H7 (cell line): ENCODE measurements at regions not wholly inside any gene's neighbourhood (a gene's known extent, or its start where the extent isn't known, plus 50 kb on each side); places are given as distances from the start of the nearest gene placed in this dataset.
"Not testable (repeated sequence)": the region's sequence is repeated elsewhere in the genome, so short reads cannot be mapped to it uniquely, and the experiment has no call there.

Source experiments
- DNase-seq: peaks from one replicate; pipeline ENCODE4 v3.0.0; 2012
- H3K27me3 ChIP-seq: 2 replicates; pipeline ENCODE4 v1.6.0; 2011; ENCODE audit warnings: mild to moderate bottlenecking, low read length; ENCODE audit not compliant: control insufficient read depth, insufficient read depth
- H3K36me3 ChIP-seq: replicated peaks from 2 replicates; pipeline ENCODE4 v1.5.1; 2011; ENCODE audit warnings: low read length; ENCODE audit not compliant: control insufficient read depth, insufficient read depth
- H3K4me3 ChIP-seq: 2 replicates; pipeline ENCODE4 v1.5.1; 2011; ENCODE audit warnings: low read depth, mild to moderate bottlenecking, control low read depth, low read length, moderate library complexity; ENCODE audit not compliant: insufficient read depth

GRCh38 chr1:213507472-213508223 lies 456.6 kb downstream of the RPS6KC1 start:
- no peak for DNase-seq
- Histone ChIP-seq H3K36me3 (no peaks in the 10 kb centered on the region), H3K27me3 (no peaks in the 10 kb centered on the region), H3K4me3 (no peak overlapping the region)

GRCh38 chr1:213511173-213511572 lies 460.1 kb downstream of the RPS6KC1 start:
- no peak overlapping the region for H3K4me3 ChIP-seq
- no peak for DNase-seq
- no peaks in the 10 kb centered on the region for H3K27me3 ChIP-seq
- H3K36me3 ChIP-seq: no peaks in the 10 kb centered on the region

GRCh38 chr1:213512316-213512715 lies 461.3 kb downstream of the RPS6KC1 start:
- DNase-seq: no peak
- Histone ChIP-seq H3K4me3 (no peak overlapping the region), H3K27me3 (no peaks in the 10 kb centered on the region), H3K36me3 (no peaks in the 10 kb centered on the region)

GRCh38 chr1:213513006-213513405 lies 462.0 kb downstream of the RPS6KC1 start:
- no peaks in the 10 kb centered on the region for H3K27me3 ChIP-seq
- no peak for DNase-seq
- no peak overlapping the region for H3K4me3 ChIP-seq

GRCh38 chr1:213514408-213515179 lies 463.6 kb downstream of the RPS6KC1 start:
- H3K4me3 ChIP-seq, H3K36me3 ChIP-seq, H3K27me3 ChIP-seq, DNase-seq: not testable (repeated sequence)

More at GRCh38 chr1:213513006-213513405, 462.0 kb downstream of the RPS6KC1 start:
- H3K36me3 ChIP-seq: no peaks in the 10 kb centered on the region

- no peaks in the 10 kb centered on the region for H3K27me3 ChIP-seq
- no peak for DNase-seq
- no peaks in the 10 kb centered on the region for H3K36me3 ChIP-seq
- no peak overlapping the region for H3K4me3 ChIP-seq
These were observed 468.1 kb downstream of the RPS6KC1 start for GRCh38 chr1:213519098-213519497.

GRCh38 chr1:213521206-213521605 lies 466.6 kb upstream of the PROX1 start:
- Histone ChIP-seq H3K27me3 (no peaks in the 10 kb centered on the region), H3K36me3 (no peaks in the 10 kb centered on the region), H3K4me3 (no peak overlapping the region)
- no peak for DNase-seq

- DNase-seq: no peak
- no peak overlapping the region for H3K4me3 ChIP-seq
- H3K27me3 ChIP-seq: no peaks in the 10 kb centered on the region
- no peaks in the 10 kb centered on the region for H3K36me3 ChIP-seq
These were observed 463.9 kb upstream of the PROX1 start for GRCh38 chr1:213523781-213524398.

GRCh38 chr1:213526306-213526705 lies 461.5 kb upstream of the PROX1 start:
- Histone ChIP-seq H3K4me3 (no peak overlapping the region), H3K27me3 (no peaks in the 10 kb centered on the region), H3K36me3 (no peaks in the 10 kb centered on the region)
- no peak for DNase-seq

GRCh38 chr1:213530611-213531320 lies 457.0 kb upstream of the PROX1 start:
- Histone ChIP-seq H3K27me3 (no peaks in the 10 kb centered on the region), H3K36me3 (no peaks in the 10 kb centered on the region), H3K4me3 (no peak overlapping the region)
- no peak for DNase-seq

- Histone ChIP-seq H3K27me3 (no peaks in the 10 kb centered on the region), H3K4me3 (no peak overlapping the region), H3K36me3 (no peaks in the 10 kb centered on the region)
- no peak for DNase-seq
These were observed 456.1 kb upstream of the PROX1 start for GRCh38 chr1:213531369-213532310.

GRCh38 chr1:213533125-213533524 lies 454.6 kb upstream of the PROX1 start:
- no peaks in the 10 kb centered on the region for H3K36me3 ChIP-seq
- no peak for DNase-seq
- no peaks in the 10 kb centered on the region for H3K27me3 ChIP-seq
- no peak overlapping the region for H3K4me3 ChIP-seq

GRCh38 chr1:213535679-213536078 lies 452.1 kb upstream of the PROX1 start:
- Histone ChIP-seq H3K36me3 (no peaks in the 10 kb centered on the region), H3K4me3 (no peak overlapping the region), H3K27me3 (no peaks in the 10 kb centered on the region)
- DNase-seq: no peak

- Histone ChIP-seq H3K36me3 (no peaks in the 10 kb centered on the region), H3K27me3 (no peaks in the 10 kb centered on the region), H3K4me3 (no peak overlapping the region)
- DNase-seq: no peak
These were observed 449.5 kb upstream of the PROX1 start for GRCh38 chr1:213538251-213538650.
